ENCODE measurements at regions not wholly inside any gene's neighbourhood (a gene's known extent, or its start where the extent isn't known, plus 50 kb on each side); places are given as distances from the start of the nearest gene placed in this dataset.
"Not testable (repeated sequence)": the region's sequence is repeated elsewhere in the genome, so short reads cannot be mapped to it uniquely, and the experiment has no call there.

DNA sequence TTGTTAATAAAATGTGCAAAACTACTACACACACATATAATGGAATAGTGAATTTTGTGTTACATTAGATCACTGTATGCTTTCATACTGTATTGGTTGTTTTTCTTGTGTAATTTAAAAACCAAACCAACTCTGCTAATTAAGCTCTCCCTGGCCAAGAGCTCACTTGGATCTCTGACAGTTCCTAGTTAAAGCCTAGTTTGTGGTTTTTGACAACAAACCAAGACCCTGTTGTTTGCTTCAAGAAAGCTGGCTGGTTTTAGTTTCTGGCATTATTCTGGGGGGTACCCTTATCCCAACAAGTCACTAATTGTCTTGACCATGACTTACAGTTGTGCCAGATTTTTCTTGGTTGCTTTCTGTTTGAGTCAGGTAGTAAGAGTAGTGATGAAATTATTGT is 121.4 kb upstream of the CXorf66 start:
- ATAC-seq: no peak
- ChIA-PET POLR2A (no interaction called here), CTCF (no interaction called here)
- H3K27me3 ChIP-seq (ENCODE audit: control insufficient read depth, insufficient read depth, low read length): peaks cover 26% of the 10 kb centered on the region
- intact Hi-C loops (cut with micrococcal nuclease; ENCODE audit: unreplicated experiment): no loop called here
- no peaks in the 10 kb centered on the region for H3K9me3 ChIP-seq (ENCODE audit: control insufficient read depth, insufficient read depth, low read depth, low read length)
- DNase-seq (ENCODE audit: low read depth, low spot score): no peak
- no peak overlapping the region for H3K4me3 ChIP-seq (ENCODE audit: low read depth in 2 of 2, low read length in 2 of 2)
- no peaks in the 10 kb centered on the region for H3K36me3 ChIP-seq (ENCODE audit: control insufficient read depth, insufficient read depth, low read length)
- no peaks in the 10 kb centered on the region for H3K4me1 ChIP-seq (ENCODE audit: control insufficient read depth, insufficient read depth, low read length)
- no peak for TF ChIP-seq CTCF (IDR thresholded peaks at IDR 0.05)
- TF ChIP-seq SIN3A (IDR thresholded peaks at IDR 0.05; ENCODE audit: borderline replicate concordance, insufficient read depth, low read depth, low read length): no peak
- no peak for TF ChIP-seq TCF7L2 (IDR thresholded peaks at IDR 0.05; ENCODE audit: low read depth, low read length)
- TF ChIP-seq REST (IDR thresholded peaks at IDR 0.05; ENCODE audit: insufficient read depth in 1 of 2, low read depth in 2 of 2, low read length in 1 of 2): no peak
- no peak for TF ChIP-seq POLR2AphosphoS5 (IDR thresholded peaks at IDR 0.05; ENCODE audit: low read depth, low read length)
- in situ Hi-C loops (cut with HindIII; ENCODE audit: low pct_unique_long_range_greater_than_20kb, low sequenced_read_pairs): no loop called here
- BruUV-seq (replicated peaks): no TSS peak
- H3K27ac ChIP-seq (ENCODE audit: low read length): no peak overlapping the region

DNA sequence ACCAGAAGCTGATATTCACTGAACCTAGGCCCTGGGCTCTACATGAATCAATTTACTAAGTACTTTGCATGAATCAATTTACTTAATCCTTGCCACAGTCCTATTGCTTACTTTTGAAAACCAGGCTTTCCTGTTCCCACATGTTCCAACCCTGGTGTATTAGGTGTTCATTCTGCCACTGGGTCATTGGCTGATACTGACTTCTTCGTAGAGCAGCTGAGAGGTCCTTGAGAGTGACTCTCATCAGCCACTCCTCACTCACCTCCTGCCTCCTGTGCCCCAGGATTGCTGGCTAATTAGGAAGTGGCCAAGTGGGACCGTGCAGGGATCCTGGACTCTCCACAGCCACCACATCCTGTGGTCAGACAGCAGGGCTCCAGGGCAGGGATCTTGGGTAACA is 109.5 kb upstream of the CXorf66 start:
- H3K9me3 ChIP-seq (ENCODE audit: control insufficient read depth, insufficient read depth, low read depth, low read length); intact Hi-C loops (cut with micrococcal nuclease; ENCODE audit: unreplicated experiment); ATAC-seq; H3K27me3 ChIP-seq (ENCODE audit: control insufficient read depth, insufficient read depth, low read length); CTCF ChIA-PET; H3K4me3 ChIP-seq (ENCODE audit: low read depth in 2 of 2, low read length in 2 of 2); BruUV-seq (replicated peaks); H3K36me3 ChIP-seq (ENCODE audit: control insufficient read depth, insufficient read depth, low read length); DNase-seq (ENCODE audit: low read depth, low spot score); H3K27ac ChIP-seq (ENCODE audit: low read length); H3K4me1 ChIP-seq (ENCODE audit: control insufficient read depth, insufficient read depth, low read length); POLR2A ChIA-PET; in situ Hi-C loops (cut with HindIII; ENCODE audit: low pct_unique_long_range_greater_than_20kb, low sequenced_read_pairs): not testable (repeated sequence)

- Histone ChIP-seq H3K9me3 (ENCODE audit: control insufficient read depth, insufficient read depth, low read depth, low read length) (no peaks in the 10 kb centered on the region), H3K36me3 (ENCODE audit: control insufficient read depth, insufficient read depth, low read length) (no peaks in the 10 kb centered on the region), H3K4me3 (ENCODE audit: low read depth in 2 of 2, low read length in 2 of 2) (no peak overlapping the region), H3K4me1 (ENCODE audit: control insufficient read depth, insufficient read depth, low read length) (no peaks in the 10 kb centered on the region), H3K27me3 (ENCODE audit: control insufficient read depth, insufficient read depth, low read length) (no peaks in the 10 kb centered on the region; the same call in 1 of the 2 replicates), H3K27ac (ENCODE audit: low read length) (no peak overlapping the region)
- DNase-seq (ENCODE audit: low read depth, low spot score): no peak
- BruUV-seq (replicated peaks): no TSS peak
- ChIA-PET POLR2A (no interaction called here), CTCF (no interaction called here)
- in situ Hi-C loops (cut with HindIII; ENCODE audit: low pct_unique_long_range_greater_than_20kb, low sequenced_read_pairs): no loop called here
- intact Hi-C loops (cut with micrococcal nuclease; ENCODE audit: unreplicated experiment): no loop called here
- ATAC-seq: no peak
- no peak for TF ChIP-seq SIN3A (IDR thresholded peaks at IDR 0.05; ENCODE audit: borderline replicate concordance, insufficient read depth, low read depth, low read length)
- no peak for TF ChIP-seq TCF7L2 (IDR thresholded peaks at IDR 0.05; ENCODE audit: low read depth, low read length)
- no peak for TF ChIP-seq CTCF (IDR thresholded peaks at IDR 0.05)
- no peak for TF ChIP-seq REST (IDR thresholded peaks at IDR 0.05; ENCODE audit: insufficient read depth in 1 of 2, low read depth in 2 of 2, low read length in 1 of 2)
- no peak for TF ChIP-seq POLR2AphosphoS5 (IDR thresholded peaks at IDR 0.05; ENCODE audit: low read depth, low read length)
Measured at GRCh38 chrX:140071037-140071436, 105.7 kb upstream of the CXorf66 start.
